HepG2 (cell line): ENCODE measurements at regions not wholly inside any gene's neighbourhood (a gene's known extent, or its start where the extent isn't known, plus 50 kb on each side); places are given as distances from the start of the nearest gene placed in this dataset.

Experiments
- ATAC-seq: fragments of 200-7000 bp; cut with Tn5 transposase; 3 replicates; pipeline ENCODE4 v1.9.1; 2020; ENCODE audit warnings: mild to moderate bottlenecking, moderate library complexity
- BruUV-seq: library from RNA; stranded (reverse); fragments of 400-500 nt; replicated peaks from 2 replicates; lab custom pipeline; 2021; lab: Mats Ljungman, UMichigan
- CTCF ChIA-PET: fragments of 300-600 bp; formaldehyde crosslinking; extraction: SDS; loops from one replicate; lab custom pipeline; 2021; ENCODE audit warnings: low total read pairs, inconsistent platforms, low intra/inter-chr PET ratio; lab: Yijun Ruan, JAX
- POLR2A ChIA-PET: fragments of 350-600 bp; sonication (Branson Sonifier 250); formaldehyde crosslinking; loops from one replicate; lab custom pipeline; 2020; ENCODE audit warnings: antibody characterized with exemption, inconsistent platforms; lab: Yijun Ruan, JAX
- DNase-seq: peaks from one replicate; pipeline ENCODE4 v3.0.0-alpha.2; 2015; ENCODE audit warnings: low spot score
- FAIRE-seq: peaks from 3 replicates; lab custom pipeline; 2011; peaks lifted over from hg19 to GRCh38; lab: Jason Lieb, UNC
- H2AFZ ChIP-seq: one replicate; pipeline ENCODE4 v1.6.1; 2011; ENCODE audit warnings: low read length, inconsistent platforms
- H3K27ac ChIP-seq: fragments of 300-600 bp; 3 replicates; pipeline ENCODE4 v1.8.0; 2011; ENCODE audit warnings: mixed run types, mild to moderate bottlenecking, mixed read lengths, low read length, inconsistent platforms; ENCODE audit not compliant: insufficient read depth; ENCODE audit errors: extremely low read length
- H3K27me3 ChIP-seq, 2 experiments: fragments of 200-600 bp in 1 of 2; 2 replicates in 1 of 2; 3 replicates in 1 of 2; pipeline versions ENCODE4 v1.6.0 to v1.8.0; 2011; ENCODE audit warnings: low read length in 2 of 2, mild to moderate bottlenecking in 2 of 2, moderate library complexity in 2 of 2, inconsistent platforms in 1 of 2; ENCODE audit not compliant: insufficient read depth in 2 of 2, control insufficient read depth in 1 of 2
- H3K36me3 ChIP-seq, 2 experiments: fragments of 200-600 bp in 1 of 2; replicated peaks in 1 of 2; 2 replicates in 1 of 2; 3 replicates in 1 of 2; pipeline versions ENCODE4 v1.5.1 to v1.8.0; 2011; ENCODE audit warnings: low read length in 2 of 2, inconsistent platforms in 1 of 2; ENCODE audit not compliant: insufficient read depth in 2 of 2, control insufficient read depth in 1 of 2
- H3K4me1 ChIP-seq: 2 replicates; pipeline ENCODE4 v1.5.1; 2012; ENCODE audit warnings: low read length, inconsistent platforms; ENCODE audit not compliant: insufficient read depth
- H3K4me2 ChIP-seq: 2 replicates; pipeline ENCODE4 v1.6.0; 2011; ENCODE audit warnings: low read depth, low read length, inconsistent platforms
- H3K4me3 ChIP-seq, 3 experiments: fragments of 200-600 bp in 1 of 3; sonication (generic), shearing (Covaris generic) in 1 of 3; replicated peaks in 1 of 3; 2 replicates each; pipeline ENCODE4 v1.5.1; 2011 to 2016; ENCODE audit warnings: low read length in 3 of 3, inconsistent platforms in 2 of 3, low read depth in 2 of 3, mild to moderate bottlenecking in 2 of 3, control low read depth in 1 of 3, mixed read lengths in 1 of 3; ENCODE audit not compliant: insufficient read depth in 1 of 3
- H3K79me2 ChIP-seq: one replicate; pipeline ENCODE4 v1.6.1; 2011; ENCODE audit warnings: low read length, inconsistent platforms; ENCODE audit not compliant: insufficient read depth
- H3K9ac ChIP-seq: 2 replicates; pipeline ENCODE4 v1.6.0; 2011; ENCODE audit warnings: mild to moderate bottlenecking, low read depth, low read length, inconsistent platforms; ENCODE audit not compliant: insufficient read depth
- H3K9me3 ChIP-seq: 2 replicates; pipeline ENCODE4 v1.5.1; 2012; ENCODE audit warnings: mild to moderate bottlenecking, low read length
- H4K20me1 ChIP-seq: 2 replicates; pipeline ENCODE4 v1.6.0; 2011; ENCODE audit warnings: inconsistent platforms, mild to moderate bottlenecking, low read length, moderate library complexity; ENCODE audit not compliant: insufficient read depth
- HNRNPL ChIP-seq: fragments of 200-400 bp; formaldehyde crosslinking; IDR thresholded peaks from 2 replicates; pipeline ENCODE4 v1.6.1; 2017; ENCODE audit warnings: mild to moderate bottlenecking, low read depth, low read length
- NFATC3 ChIP-seq: sonication (generic); formaldehyde crosslinking; IDR thresholded peaks from 2 replicates; pipeline ENCODE4 v1.5.1; 2020; ENCODE audit warnings: mild to moderate bottlenecking, missing genetic modification reagents
- NPAS2 ChIP-seq: sonication (generic); formaldehyde crosslinking; IDR thresholded peaks from 2 replicates; pipeline ENCODE4 v1.8.0; 2022; ENCODE audit warnings: mild to moderate bottlenecking, missing genetic modification reagents, borderline replicate concordance
- PCBP1 ChIP-seq: fragments of 200-400 bp; formaldehyde crosslinking; IDR thresholded peaks from 2 replicates; pipeline ENCODE4 v1.6.1; 2017; ENCODE audit warnings: mild to moderate bottlenecking, low read depth, low read length, borderline replicate concordance
- SNAPC2 ChIP-seq: sonication (generic); formaldehyde crosslinking; IDR thresholded peaks from 2 replicates; pipeline ENCODE4 v1.8.1; 2022; ENCODE audit warnings: mild to moderate bottlenecking, missing genetic modification reagents
- SNAPC5 ChIP-seq: sonication (generic); formaldehyde crosslinking; IDR thresholded peaks from 2 replicates; pipeline ENCODE4 v1.8.1; 2023; ENCODE audit warnings: mild to moderate bottlenecking, missing genetic modification reagents, borderline replicate concordance
- ZFP36L2 ChIP-seq: sonication (generic); formaldehyde crosslinking; IDR thresholded peaks from 2 replicates; pipeline ENCODE4 v1.4.0; 2020; ENCODE audit warnings: missing genetic modification reagents
- ZNF7 ChIP-seq: IDR thresholded peaks from 2 replicates; pipeline ENCODE4 v1.6.1; 2016; ENCODE audit warnings: missing biosample characterization, missing genetic modification reagents
- WGBS: methylation state at CpG from one replicate; pipeline ENCODE4 v1.1.6; 2017; ENCODE audit warnings: low lambda C conversion rate; 5-methylcytosine and 5-hydroxymethylcytosine counted together
- in situ Hi-C: cut with HindIII; loops from 2 replicates; pipeline ENCODE4 v1.10.0; 2017; ENCODE audit warnings: low pct_unique_long_range_greater_than_20kb; ENCODE audit not compliant: extremely low pct_ligation_motif_present
- intact Hi-C: fragments of 100-400 bp; cut with micrococcal nuclease; formaldehyde crosslinking; loops from one replicate; pipeline ENCODE4 v1.10.0; 2022; ENCODE audit not compliant: unreplicated experiment
- TF ChIP-seq, protein P1 (sequence below): sonication (generic); formaldehyde crosslinking; IDR thresholded peaks from 2 replicates; pipeline ENCODE4 v1.4.0; 2020; ENCODE audit warnings: missing genetic modification reagents, borderline replicate concordance

GRCh38 chr11:60631944-60632343 lies 67.5 kb upstream of the MS4A8 start:
- TF ChIP-seq PCBP1 (no peak), HNRNPL (no peak), ZFP36L2 (CRISPR knock-in tag) (no peak), NPAS2 (CRISPR knock-in tag) (no peak), ZNF7 (CRISPR knock-in tag) (no peak), SNAPC5 (CRISPR knock-in tag) (no peak), NFATC3 (CRISPR knock-in tag) (no peak), SNAPC2 (CRISPR knock-in tag) (no peak)
- TF ChIP-seq, protein P1, sequence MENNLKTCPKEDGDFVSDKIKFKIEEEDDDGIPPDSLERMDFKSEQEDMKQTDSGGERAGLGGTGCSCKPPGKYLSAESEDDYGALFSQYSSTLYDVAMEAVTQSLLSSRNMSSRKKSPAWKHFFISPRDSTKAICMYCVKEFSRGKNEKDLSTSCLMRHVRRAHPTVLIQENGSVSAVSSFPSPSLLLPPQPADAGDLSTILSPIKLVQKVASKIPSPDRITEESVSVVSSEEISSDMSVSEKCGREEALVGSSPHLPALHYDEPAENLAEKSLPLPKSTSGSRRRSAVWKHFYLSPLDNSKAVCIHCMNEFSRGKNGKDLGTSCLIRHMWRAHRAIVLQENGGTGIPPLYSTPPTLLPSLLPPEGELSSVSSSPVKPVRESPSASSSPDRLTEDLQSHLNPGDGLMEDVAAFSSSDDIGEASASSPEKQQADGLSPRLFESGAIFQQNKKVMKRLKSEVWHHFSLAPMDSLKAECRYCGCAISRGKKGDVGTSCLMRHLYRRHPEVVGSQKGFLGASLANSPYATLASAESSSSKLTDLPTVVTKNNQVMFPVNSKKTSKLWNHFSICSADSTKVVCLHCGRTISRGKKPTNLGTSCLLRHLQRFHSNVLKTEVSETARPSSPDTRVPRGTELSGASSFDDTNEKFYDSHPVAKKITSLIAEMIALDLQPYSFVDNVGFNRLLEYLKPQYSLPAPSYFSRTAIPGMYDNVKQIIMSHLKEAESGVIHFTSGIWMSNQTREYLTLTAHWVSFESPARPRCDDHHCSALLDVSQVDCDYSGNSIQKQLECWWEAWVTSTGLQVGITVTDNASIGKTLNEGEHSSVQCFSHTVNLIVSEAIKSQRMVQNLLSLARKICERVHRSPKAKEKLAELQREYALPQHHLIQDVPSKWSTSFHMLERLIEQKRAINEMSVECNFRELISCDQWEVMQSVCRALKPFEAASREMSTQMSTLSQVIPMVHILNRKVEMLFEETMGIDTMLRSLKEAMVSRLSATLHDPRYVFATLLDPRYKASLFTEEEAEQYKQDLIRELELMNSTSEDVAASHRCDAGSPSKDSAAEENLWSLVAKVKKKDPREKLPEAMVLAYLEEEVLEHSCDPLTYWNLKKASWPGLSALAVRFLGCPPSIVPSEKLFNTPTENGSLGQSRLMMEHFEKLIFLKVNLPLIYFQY (CRISPR knock-in tag): no peak
- POLR2A ChIA-PET: no interaction called here
- H3K9ac ChIP-seq: no peak overlapping the region
- in situ Hi-C loops (no loop called here), intact Hi-C loops (no loop called here)
- H3K9me3 ChIP-seq: peaks cover 6% of the 10 kb centered on the region; the same call in 1 of the 2 replicates
- DNase-seq (no peak), ATAC-seq (no peak), FAIRE-seq (no peak)
- BruUV-seq: no TSS peak
- H3K27me3 ChIP-seq: no peaks in the 10 kb centered on the region
- H2AFZ ChIP-seq: no peak overlapping the region
- H3K79me2 ChIP-seq: no peaks in the 10 kb centered on the region
- H3K27ac ChIP-seq: no peak overlapping the region
- no peaks in the 10 kb centered on the region for H3K36me3 ChIP-seq
- H3K4me2 ChIP-seq: no peak overlapping the region
- WGBS: 0% methylated on average over 1 of the region's 1 CpG
- H3K4me1 ChIP-seq: no peaks in the 10 kb centered on the region
- CTCF ChIA-PET: no interaction called here
- H4K20me1 ChIP-seq: no peaks in the 10 kb centered on the region
- no peak overlapping the region for H3K4me3 ChIP-seq
